OCI-LY7 (cell line): ENCODE measurements at regions not wholly inside any gene's neighbourhood (a gene's known extent, or its start where the extent isn't known, plus 50 kb on each side); places are given as distances from the start of the nearest gene placed in this dataset.
A peak's percentile ranks its signal among the peaks of the same experiment; 100 is the strongest.

Source experiments
- BruUV-seq: library from RNA; stranded (reverse); fragments of 400-500 nt; replicated peaks from 2 replicates; lab custom pipeline; 2021; lab: Mats Ljungman, UMichigan
- CTCF ChIA-PET: fragments of 300-600 bp; sonication (Branson Sonifier 250); formaldehyde crosslinking; loops from one replicate; lab custom pipeline; 2022; ENCODE audit warnings: antibody characterized with exemption; ENCODE audit not compliant: unreplicated experiment; lab: Charles Lee
- POLR2A ChIA-PET: fragments of 300-600 bp; sonication (Branson Sonifier 250); formaldehyde crosslinking; loops from one replicate; lab custom pipeline; 2022; ENCODE audit warnings: antibody characterized with exemption; lab: Charles Lee
- DNase-seq: peaks from one replicate; pipeline ENCODE4 v3.0.0-alpha.2; 2015; ENCODE audit warnings: low spot score
- H2AFZ ChIP-seq: fragments of 200-600 bp; sonication (generic), shearing (Covaris generic); 2 replicates; pipeline ENCODE4 v1.6.1; 2014; ENCODE audit warnings: mild to moderate bottlenecking, antibody characterized with exemption, low read length, moderate library complexity
- H3K27ac ChIP-seq: fragments of 200-600 bp; sonication (generic); 2 replicates; pipeline ENCODE4 v1.5.1; 2014; ENCODE audit warnings: mixed run types, low read depth, mild to moderate bottlenecking, moderate library complexity, low read length, inconsistent platforms; ENCODE audit not compliant: poor library complexity, severe bottlenecking
- H3K36me3 ChIP-seq: fragments of 200-600 bp; sonication (generic); 2 replicates; pipeline ENCODE4 v1.6.1; 2014; ENCODE audit warnings: mild to moderate bottlenecking, antibody characterized with exemption, low read length, moderate library complexity, mixed read lengths; ENCODE audit not compliant: insufficient read depth
- H3K4me1 ChIP-seq: fragments of 200-600 bp; sonication (generic); 2 replicates; pipeline ENCODE4 v1.5.1; 2014; ENCODE audit warnings: mild to moderate bottlenecking, low read length; ENCODE audit not compliant: insufficient read depth, poor library complexity, severe bottlenecking
- H3K4me2 ChIP-seq: fragments of 200-600 bp; sonication (generic); 2 replicates; pipeline ENCODE4 v1.6.1; 2014; ENCODE audit warnings: mild to moderate bottlenecking, low read length
- H3K4me3 ChIP-seq: fragments of 200-600 bp; sonication (generic); 2 replicates; pipeline ENCODE4 v1.5.1; 2014; ENCODE audit warnings: mild to moderate bottlenecking, low read depth, low read length; ENCODE audit not compliant: poor library complexity, severe bottlenecking
- H3K79me2 ChIP-seq: fragments of 200-600 bp; sonication (generic); 2 replicates; pipeline ENCODE4 v1.6.1; 2016; ENCODE audit warnings: low read depth, mild to moderate bottlenecking, low read length, moderate library complexity, mixed read lengths; ENCODE audit not compliant: insufficient read depth
- H3K9me2 ChIP-seq: fragments of 200-600 bp; sonication (generic); 2 replicates; pipeline ENCODE4 v1.6.1; 2016; ENCODE audit warnings: mild to moderate bottlenecking, low read length, mixed read lengths; ENCODE audit not compliant: insufficient read depth
- H3K9me3 ChIP-seq: fragments of 200-600 bp; sonication (generic); 2 replicates; pipeline ENCODE4 v1.6.1; 2014; ENCODE audit warnings: mild to moderate bottlenecking, mixed run types, low read length, mixed read lengths
- H4K20me1 ChIP-seq: fragments of 200-600 bp; sonication (generic); 2 replicates; pipeline ENCODE4 v1.6.1; 2014; ENCODE audit warnings: mild to moderate bottlenecking, antibody characterized with exemption, low read length, moderate library complexity, mixed read lengths; ENCODE audit not compliant: insufficient read depth
- CTCF ChIP-seq: fragments of 200-600 bp; sonication (generic); conservative IDR thresholded peaks from 2 replicates; pipeline ENCODE4 v1.5.1; 2014; ENCODE audit warnings: mild to moderate bottlenecking, antibody characterized with exemption, low read length, moderate library complexity, mixed read lengths
- EZH2phosphoT487 ChIP-seq: fragments of 200-600 bp; sonication (generic); IDR thresholded peaks from 2 replicates; pipeline ENCODE4 v1.6.1; 2018; ENCODE audit warnings: low read depth, borderline replicate concordance, mild to moderate bottlenecking, mixed run types, antibody characterized with exemption, low read length, moderate library complexity, mixed read lengths
- intact Hi-C: fragments of 100-400 bp; cut with micrococcal nuclease; formaldehyde crosslinking; loops from one replicate; pipeline ENCODE4 v1.10.0; 2022; ENCODE audit not compliant: unreplicated experiment

DNA sequence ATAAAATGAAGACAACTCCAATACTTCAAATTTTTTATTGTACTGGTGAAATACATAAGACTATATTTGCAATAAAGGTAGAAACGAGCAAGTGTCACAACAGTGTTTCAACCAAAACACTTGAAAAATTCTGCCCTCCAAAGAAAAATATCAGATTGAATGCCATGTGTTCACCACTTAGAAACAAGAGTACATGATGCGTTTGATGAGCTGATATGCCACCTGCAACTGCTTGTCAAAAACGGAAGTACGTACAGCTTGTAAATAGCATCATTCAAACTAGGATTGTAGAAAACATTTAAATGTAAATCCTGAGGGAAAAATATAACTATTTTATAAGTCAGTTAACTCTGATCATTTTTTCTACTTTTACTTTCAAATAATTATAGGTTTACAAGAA is 276.1 kb downstream of the ANTXR2 start:
- no peak overlapping the region for H3K27ac ChIP-seq
- no TSS peak for BruUV-seq
- POLR2A ChIA-PET, result interaction anchor here (0.6 kb wide), 1 partner anchor 44 kb away, joined by 4 read pairs; no protein-coding TSS in a partner anchor

DNA sequence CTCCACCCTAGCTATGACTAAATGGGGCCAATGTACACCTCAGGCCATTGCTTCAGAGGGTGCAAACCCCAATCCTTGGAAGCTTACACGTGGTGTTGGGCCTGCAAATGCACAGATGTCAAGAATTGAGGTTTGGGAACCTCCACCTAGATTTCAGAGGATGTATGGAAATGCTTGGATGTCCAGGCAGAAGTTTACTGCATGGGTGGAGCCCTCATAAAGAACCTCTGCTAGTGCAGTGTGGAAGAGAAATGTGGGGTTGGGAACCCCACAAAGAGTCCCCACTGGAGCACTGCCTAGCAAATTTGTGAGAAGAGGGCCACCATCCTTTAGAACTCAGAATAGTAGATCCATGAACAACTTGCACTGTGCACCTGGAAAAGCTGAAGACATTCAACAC is 284.1 kb downstream of the ANTXR2 start:
- ChIA-PET CTCF (no interaction called here), POLR2A (no interaction called here)
- DNase-seq, result peak; percentile 3
- no peaks in the 10 kb centered on the region for H3K9me2 ChIP-seq
- no peaks in the 10 kb centered on the region for H3K4me1 ChIP-seq
- no peaks in the 10 kb centered on the region for H4K20me1 ChIP-seq
- H2AFZ ChIP-seq, result no peak overlapping the region
- no TSS peak for BruUV-seq
- H3K9me3 ChIP-seq, result 0 out of 2 replicates have a peak, but pooled peaks cover 4% of the 10 kb centered on the region
- no peak overlapping the region for H3K4me3 ChIP-seq
- no peak for TF ChIP-seq EZH2phosphoT487
- TF ChIP-seq CTCF, result no peak
- intact Hi-C loops, result no loop called here
- H3K27ac ChIP-seq, result no peak overlapping the region
- H3K36me3 ChIP-seq, result no peaks in the 10 kb centered on the region
- no peak overlapping the region for H3K4me2 ChIP-seq
- H3K79me2 ChIP-seq, result no peaks in the 10 kb centered on the region

More for the DNA sequence above, 276.1 kb downstream of the ANTXR2 start:
- TF ChIP-seq CTCF (no peak), EZH2phosphoT487 (no peak)
- H3K9me2 ChIP-seq, result no peaks in the 10 kb centered on the region
- no peak for DNase-seq
- CTCF ChIA-PET, result no interaction called here
- no peaks in the 10 kb centered on the region for H4K20me1 ChIP-seq
- intact Hi-C loops, result no loop called here
- no peaks in the 10 kb centered on the region for H3K36me3 ChIP-seq
- H3K4me2 ChIP-seq, result no peak overlapping the region
- H3K4me3 ChIP-seq, result no peak overlapping the region
- no peaks in the 10 kb centered on the region for H3K79me2 ChIP-seq
- H3K4me1 ChIP-seq, result no peaks in the 10 kb centered on the region
- no peaks in the 10 kb centered on the region for H3K9me3 ChIP-seq
- H2AFZ ChIP-seq, result no peak overlapping the region

DNA sequence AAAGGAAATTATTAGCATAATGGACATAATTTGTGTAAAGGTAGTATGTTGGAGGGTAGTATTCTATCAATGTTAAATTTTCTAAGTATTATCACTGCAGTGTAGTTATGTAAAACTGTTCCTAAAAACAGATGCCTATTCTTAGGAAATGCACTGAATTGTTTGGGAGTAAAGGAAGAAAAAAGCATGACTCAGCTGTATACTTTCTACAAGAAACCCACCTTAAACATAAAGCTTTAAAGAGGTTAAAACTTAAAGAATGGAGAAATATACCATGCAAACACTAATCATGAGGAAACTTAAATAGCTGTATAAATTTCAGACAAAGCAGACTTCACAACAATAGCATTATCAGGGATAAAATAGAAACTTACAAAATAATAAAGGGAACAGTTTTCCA is 292.9 kb downstream of the ANTXR2 start:
- no peaks in the 10 kb centered on the region for H3K9me3 ChIP-seq
- H4K20me1 ChIP-seq, result no peaks in the 10 kb centered on the region
- no peak overlapping the region for H3K4me3 ChIP-seq
- ChIA-PET CTCF (no interaction called here), POLR2A (no interaction called here)
- DNase-seq, result no peak
- H3K4me2 ChIP-seq, result no peak overlapping the region
- H3K27ac ChIP-seq, result no peak overlapping the region
- no TSS peak for BruUV-seq
- no peak overlapping the region for H2AFZ ChIP-seq
- H3K4me1 ChIP-seq, result no peaks in the 10 kb centered on the region
- no peaks in the 10 kb centered on the region for H3K79me2 ChIP-seq
- no peaks in the 10 kb centered on the region for H3K9me2 ChIP-seq
- TF ChIP-seq CTCF (no peak), EZH2phosphoT487 (no peak)
- H3K36me3 ChIP-seq, result no peaks in the 10 kb centered on the region
- intact Hi-C loops, result no loop called here
